ENCODE measurements at regions not wholly inside any gene's neighbourhood (a gene's known extent, or its start where the extent isn't known, plus 50 kb on each side); places are given as distances from the start of the nearest gene placed in this dataset.
A peak's percentile ranks its signal among the peaks of the same experiment; 100 is the strongest.
"Not testable (repeated sequence)": the region's sequence is repeated elsewhere in the genome, so short reads cannot be mapped to it uniquely, and the experiment has no call there.

DNA sequence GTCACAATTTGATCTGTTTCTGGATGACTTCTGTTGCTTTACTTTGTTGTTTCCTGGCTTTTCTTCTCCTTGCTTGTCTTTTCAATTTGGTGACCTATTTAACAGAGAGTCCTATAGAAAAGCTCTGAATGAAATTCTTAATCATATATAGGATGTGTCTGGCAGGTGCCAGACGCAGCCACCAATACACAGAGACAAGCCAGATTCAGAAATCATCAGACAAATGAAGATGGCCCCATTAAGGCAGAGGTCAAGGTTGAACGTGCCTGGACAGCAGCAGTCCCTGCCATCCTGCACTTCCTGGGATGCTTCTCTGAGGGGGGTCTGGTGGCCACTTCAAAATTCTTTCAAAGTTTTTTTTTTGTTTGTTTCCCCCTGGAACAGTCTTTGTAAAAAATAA is 846.7 kb upstream of the COBL start:
- Histone ChIP-seq H3K79me2 (ENCODE audit: control insufficient read depth, low read length) (no peaks in the 10 kb centered on the region), H3K27me3 (ENCODE audit: control insufficient read depth, low read length) (no peaks in the 10 kb centered on the region), H3K9me2 (replicated peaks; ENCODE audit: control insufficient read depth, low read length) (no peaks in the 10 kb centered on the region), H3K36me3 (ENCODE audit: control insufficient read depth, low read length) (no peaks in the 10 kb centered on the region), H3K27ac (ENCODE audit: low read depth, low read length) (no peak overlapping the region), H3K4me2 (ENCODE audit: low read length) (no peak overlapping the region), H4K20me1 (ENCODE audit: control insufficient read depth, insufficient read depth, low read depth, low read length) (no peaks in the 10 kb centered on the region), H3K4me3 (ENCODE audit: low read length) (no peak overlapping the region), H3F3A (ENCODE audit: control insufficient read depth, insufficient read depth) (no peaks in the 10 kb centered on the region), H3K9me3 (ENCODE audit: control insufficient read depth, insufficient read depth, low read length) (no peaks in the 10 kb centered on the region), H3K4me1 (ENCODE audit: control insufficient read depth, low read length) (no peaks in the 10 kb centered on the region)
- TF ChIP-seq, protein P1, sequence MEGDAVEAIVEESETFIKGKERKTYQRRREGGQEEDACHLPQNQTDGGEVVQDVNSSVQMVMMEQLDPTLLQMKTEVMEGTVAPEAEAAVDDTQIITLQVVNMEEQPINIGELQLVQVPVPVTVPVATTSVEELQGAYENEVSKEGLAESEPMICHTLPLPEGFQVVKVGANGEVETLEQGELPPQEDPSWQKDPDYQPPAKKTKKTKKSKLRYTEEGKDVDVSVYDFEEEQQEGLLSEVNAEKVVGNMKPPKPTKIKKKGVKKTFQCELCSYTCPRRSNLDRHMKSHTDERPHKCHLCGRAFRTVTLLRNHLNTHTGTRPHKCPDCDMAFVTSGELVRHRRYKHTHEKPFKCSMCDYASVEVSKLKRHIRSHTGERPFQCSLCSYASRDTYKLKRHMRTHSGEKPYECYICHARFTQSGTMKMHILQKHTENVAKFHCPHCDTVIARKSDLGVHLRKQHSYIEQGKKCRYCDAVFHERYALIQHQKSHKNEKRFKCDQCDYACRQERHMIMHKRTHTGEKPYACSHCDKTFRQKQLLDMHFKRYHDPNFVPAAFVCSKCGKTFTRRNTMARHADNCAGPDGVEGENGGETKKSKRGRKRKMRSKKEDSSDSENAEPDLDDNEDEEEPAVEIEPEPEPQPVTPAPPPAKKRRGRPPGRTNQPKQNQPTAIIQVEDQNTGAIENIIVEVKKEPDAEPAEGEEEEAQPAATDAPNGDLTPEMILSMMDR (IDR thresholded peaks at IDR 0.05; ENCODE audit: low read depth, low read length, poor library complexity, severe bottlenecking): no peak
- TF ChIP-seq EZH2phosphoT487 (IDR thresholded peaks at IDR 0.05; ENCODE audit: borderline replicate concordance, low read length): no peak

DNA sequence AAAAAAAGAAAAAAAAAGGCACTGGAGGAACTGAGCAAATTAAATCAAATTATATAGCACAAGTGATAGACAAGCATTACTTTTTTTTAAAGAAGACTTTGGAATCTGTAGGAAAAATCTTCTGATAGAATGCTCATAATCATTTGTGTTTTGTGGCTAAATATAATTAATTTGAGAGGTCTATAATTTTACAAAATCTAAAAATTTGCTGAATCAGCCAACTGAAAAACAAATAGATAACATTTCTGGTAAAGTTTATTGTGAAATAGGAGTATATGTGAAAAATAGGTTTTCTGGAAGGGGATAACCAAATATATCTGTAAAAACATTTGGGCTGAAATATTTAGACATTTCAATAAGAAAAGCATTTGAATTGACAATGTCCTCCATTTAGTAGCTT is 844.9 kb upstream of the COBL start:
- no peaks in the 10 kb centered on the region for H3K9me2 ChIP-seq (replicated peaks; ENCODE audit: control insufficient read depth, low read length)
- no peak for TF ChIP-seq EZH2phosphoT487 (IDR thresholded peaks at IDR 0.05; ENCODE audit: borderline replicate concordance, low read length)
- TF ChIP-seq, protein P1 (IDR thresholded peaks at IDR 0.05; ENCODE audit: low read depth, low read length, poor library complexity, severe bottlenecking): no peak
- no peaks in the 10 kb centered on the region for H3K9me3 ChIP-seq (ENCODE audit: control insufficient read depth, insufficient read depth, low read length)
- no peak overlapping the region for H3K4me3 ChIP-seq (ENCODE audit: low read length)
- H3K36me3 ChIP-seq (ENCODE audit: control insufficient read depth, low read length): no peaks in the 10 kb centered on the region
- no peak overlapping the region for H3K4me2 ChIP-seq (ENCODE audit: low read length)
- no peaks in the 10 kb centered on the region for H3F3A ChIP-seq (ENCODE audit: control insufficient read depth, insufficient read depth)
- H3K27ac ChIP-seq (ENCODE audit: low read depth, low read length): no peak overlapping the region
- no peaks in the 10 kb centered on the region for H4K20me1 ChIP-seq (ENCODE audit: control insufficient read depth, insufficient read depth, low read depth, low read length)
- H3K4me1 ChIP-seq (ENCODE audit: control insufficient read depth, low read length): no peaks in the 10 kb centered on the region
- H3K79me2 ChIP-seq (ENCODE audit: control insufficient read depth, low read length): no peaks in the 10 kb centered on the region
- H3K27me3 ChIP-seq (ENCODE audit: control insufficient read depth, low read length): no peaks in the 10 kb centered on the region

DNA sequence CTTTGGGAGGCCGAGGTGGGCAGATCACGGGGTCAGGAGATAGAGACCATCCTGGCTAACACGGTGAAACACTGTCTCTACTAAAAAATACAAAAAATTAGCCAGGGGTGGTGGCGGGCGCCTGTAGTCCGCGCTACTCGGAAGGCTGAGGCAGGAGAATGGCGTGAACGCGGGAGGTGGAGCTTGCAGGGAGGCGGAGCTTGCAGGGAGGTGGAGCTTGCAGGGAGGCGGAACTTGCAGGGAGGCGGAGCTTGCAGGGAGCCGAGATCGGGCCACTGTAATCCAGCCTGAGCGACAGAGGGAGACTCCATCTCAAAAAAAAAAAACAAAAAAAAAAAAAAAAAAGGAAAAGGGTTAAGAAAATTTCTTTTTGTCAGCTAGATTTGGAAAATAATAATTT is 842.8 kb upstream of the COBL start:
- H4K20me1 ChIP-seq (ENCODE audit: control insufficient read depth, insufficient read depth, low read depth, low read length); H3K4me1 ChIP-seq (ENCODE audit: control insufficient read depth, low read length); H3K4me2 ChIP-seq (ENCODE audit: low read length); H3K27ac ChIP-seq (ENCODE audit: low read depth, low read length); H3K4me3 ChIP-seq (ENCODE audit: low read length); H3K79me2 ChIP-seq (ENCODE audit: control insufficient read depth, low read length); H3K36me3 ChIP-seq (ENCODE audit: control insufficient read depth, low read length); H3K9me3 ChIP-seq (ENCODE audit: control insufficient read depth, insufficient read depth, low read length); H3F3A ChIP-seq (ENCODE audit: control insufficient read depth, insufficient read depth); H3K9me2 ChIP-seq (replicated peaks; ENCODE audit: control insufficient read depth, low read length); H3K27me3 ChIP-seq (ENCODE audit: control insufficient read depth, low read length): not testable (repeated sequence)

DNA sequence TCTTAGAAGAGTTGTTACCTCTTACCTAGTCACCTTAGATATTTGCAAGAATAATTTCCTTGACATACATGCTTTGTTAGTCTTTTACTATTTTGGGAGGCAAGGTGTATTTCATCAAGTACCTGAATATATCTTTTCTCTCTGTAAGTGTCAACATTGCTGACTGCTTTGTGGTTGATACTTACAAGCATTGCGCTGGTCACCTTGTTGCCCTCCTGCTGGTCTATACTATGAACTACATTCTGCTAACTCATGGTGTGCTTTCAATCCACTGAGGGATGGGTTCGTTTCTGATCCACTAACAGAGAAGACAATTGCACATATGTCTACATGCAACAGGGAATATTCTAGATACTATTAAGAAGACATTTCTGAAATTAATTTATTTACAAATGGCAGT is 837.8 kb upstream of the COBL start:
- H4K20me1 ChIP-seq (ENCODE audit: control insufficient read depth, insufficient read depth, low read depth, low read length): no peaks in the 10 kb centered on the region
- H3F3A ChIP-seq (ENCODE audit: control insufficient read depth, insufficient read depth): no peaks in the 10 kb centered on the region
- H3K4me1 ChIP-seq (ENCODE audit: control insufficient read depth, low read length): no peaks in the 10 kb centered on the region
- H3K4me2 ChIP-seq (ENCODE audit: low read length): no peak overlapping the region
- H3K79me2 ChIP-seq (ENCODE audit: control insufficient read depth, low read length): no peaks in the 10 kb centered on the region
- no peaks in the 10 kb centered on the region for H3K9me3 ChIP-seq (ENCODE audit: control insufficient read depth, insufficient read depth, low read length)
- TF ChIP-seq, protein P1 (IDR thresholded peaks at IDR 0.05; ENCODE audit: low read depth, low read length, poor library complexity, severe bottlenecking): peak; percentile 9
- TF ChIP-seq EZH2phosphoT487 (IDR thresholded peaks at IDR 0.05; ENCODE audit: borderline replicate concordance, low read length): no peak
- no peak overlapping the region for H3K4me3 ChIP-seq (ENCODE audit: low read length)
- H3K36me3 ChIP-seq (ENCODE audit: control insufficient read depth, low read length): no peaks in the 10 kb centered on the region
- no peaks in the 10 kb centered on the region for H3K9me2 ChIP-seq (replicated peaks; ENCODE audit: control insufficient read depth, low read length)
- H3K27me3 ChIP-seq (ENCODE audit: control insufficient read depth, low read length): no peaks in the 10 kb centered on the region
- H3K27ac ChIP-seq (ENCODE audit: low read depth, low read length): no peak overlapping the region

All from DOHH2 (cell line).